GM10847 (cell line): ENCODE measurements at regions not wholly inside any gene's neighbourhood (a gene's known extent, or its start where the extent isn't known, plus 50 kb on each side); places are given as distances from the start of the nearest gene placed in this dataset.

Experiments
- POLR2A ChIP-seq: IDR thresholded peaks from 2 replicates; pipeline ENCODE4 v1.6.1; 2011; ENCODE audit not compliant: insufficient read length; ENCODE audit errors: extremely low read depth

DNA sequence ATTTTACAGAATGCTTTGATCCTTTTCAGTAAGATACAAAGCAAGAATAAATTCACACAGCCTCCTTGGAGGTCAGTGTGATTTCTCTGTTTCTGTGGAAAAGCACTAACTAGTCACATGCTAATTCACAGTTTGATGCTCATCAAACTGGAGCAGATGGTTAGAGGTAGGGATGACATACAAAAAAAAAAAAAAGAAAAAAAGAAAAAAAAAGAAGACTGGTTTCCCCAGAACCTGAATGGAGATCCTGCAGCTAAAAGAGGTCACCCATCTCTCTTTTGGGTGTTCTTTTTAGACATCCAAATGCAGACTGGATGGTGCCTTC is 123.7 kb upstream of the ANKRD55 start:
- TF ChIP-seq POLR2A, result no peak

DNA sequence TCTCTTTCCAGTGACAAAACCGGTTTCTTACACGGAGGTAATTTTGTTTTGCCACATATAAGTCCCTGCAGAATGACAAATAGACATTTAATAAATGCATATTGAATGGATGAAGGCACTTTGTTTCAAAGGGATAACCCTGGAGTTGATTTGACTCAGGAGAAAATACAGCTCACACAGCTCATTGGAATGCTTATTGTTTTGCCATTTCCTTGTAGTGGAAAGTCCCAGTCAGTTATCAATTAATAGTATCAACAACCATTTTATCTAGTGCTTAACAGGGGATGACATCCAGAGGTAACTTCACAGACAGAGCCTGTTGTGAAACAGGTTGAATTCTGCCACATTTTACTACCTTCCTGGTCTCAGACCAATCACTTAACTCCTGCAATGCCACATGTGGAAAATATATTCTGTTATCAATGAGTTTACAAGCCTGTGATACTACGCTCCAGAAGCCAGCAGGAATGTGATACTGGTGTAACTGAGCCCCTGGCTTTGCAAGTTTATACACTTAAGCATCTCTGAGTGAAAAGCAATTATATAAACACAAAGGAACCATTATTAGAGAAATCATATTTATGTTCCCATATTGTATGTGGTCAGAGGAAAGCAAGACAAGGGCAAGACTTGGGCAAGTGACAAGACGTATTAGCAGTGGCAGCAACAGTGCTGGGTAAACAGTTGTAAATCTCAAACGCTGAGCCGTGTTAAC is 123.1 kb upstream of the ANKRD55 start:
- TF ChIP-seq POLR2A, result no peak

DNA sequence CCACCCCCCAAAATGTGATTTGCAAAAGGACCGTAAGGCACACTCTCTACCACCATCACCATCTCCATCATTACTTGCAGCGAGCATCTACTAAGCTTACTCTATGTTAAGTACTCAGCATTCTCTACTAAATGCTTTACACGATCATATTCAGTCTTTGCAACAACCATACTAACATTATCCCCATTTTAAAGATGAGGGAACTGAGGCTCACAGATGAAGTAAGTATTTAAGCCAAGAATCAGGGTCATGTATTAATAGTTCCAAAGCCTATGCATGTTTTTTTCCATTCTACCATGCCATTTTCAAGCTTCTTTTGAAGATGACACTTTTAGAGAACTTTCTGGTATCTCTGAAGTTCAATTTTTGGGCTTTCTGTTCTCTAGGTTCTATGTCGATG is 121.7 kb upstream of the ANKRD55 start:
- TF ChIP-seq POLR2A, result no peak

DNA sequence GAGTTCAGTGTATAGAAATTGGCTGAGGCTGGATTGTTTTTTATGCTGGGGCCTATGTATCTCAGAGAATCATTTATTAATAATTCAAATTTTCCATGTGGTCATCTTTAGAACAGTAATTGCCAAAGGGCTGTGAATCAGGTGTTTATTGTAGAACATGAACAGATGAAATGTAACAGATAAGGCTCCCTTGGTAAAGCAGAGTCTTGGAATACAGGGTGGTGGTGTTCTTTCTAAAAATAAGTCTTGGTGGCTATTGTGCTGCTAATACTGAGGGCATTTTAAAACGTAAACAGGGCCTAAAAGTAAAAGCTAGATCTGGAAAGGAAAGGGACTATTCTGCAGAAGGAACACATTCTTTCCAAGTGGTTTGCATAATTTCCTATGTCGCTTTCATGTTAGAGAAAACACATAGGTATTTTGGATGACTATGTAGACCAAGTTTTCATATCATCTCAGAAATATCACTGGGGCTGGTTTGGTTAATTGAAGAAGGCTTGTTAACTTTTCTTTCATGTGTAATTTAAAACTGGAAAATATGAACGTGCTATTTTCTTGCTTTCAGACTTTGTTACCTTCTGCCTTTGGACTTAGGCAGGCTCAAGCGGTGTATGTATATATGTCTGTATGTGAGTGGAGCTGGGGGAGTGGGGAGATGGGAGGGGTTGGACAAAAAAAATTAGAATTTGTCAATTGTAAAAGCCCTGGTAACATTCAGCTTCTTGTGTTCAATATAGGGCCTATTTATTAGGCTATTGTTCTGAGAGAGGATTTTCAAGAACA is 119.9 kb upstream of the ANKRD55 start:
- no peak for TF ChIP-seq POLR2A

DNA sequence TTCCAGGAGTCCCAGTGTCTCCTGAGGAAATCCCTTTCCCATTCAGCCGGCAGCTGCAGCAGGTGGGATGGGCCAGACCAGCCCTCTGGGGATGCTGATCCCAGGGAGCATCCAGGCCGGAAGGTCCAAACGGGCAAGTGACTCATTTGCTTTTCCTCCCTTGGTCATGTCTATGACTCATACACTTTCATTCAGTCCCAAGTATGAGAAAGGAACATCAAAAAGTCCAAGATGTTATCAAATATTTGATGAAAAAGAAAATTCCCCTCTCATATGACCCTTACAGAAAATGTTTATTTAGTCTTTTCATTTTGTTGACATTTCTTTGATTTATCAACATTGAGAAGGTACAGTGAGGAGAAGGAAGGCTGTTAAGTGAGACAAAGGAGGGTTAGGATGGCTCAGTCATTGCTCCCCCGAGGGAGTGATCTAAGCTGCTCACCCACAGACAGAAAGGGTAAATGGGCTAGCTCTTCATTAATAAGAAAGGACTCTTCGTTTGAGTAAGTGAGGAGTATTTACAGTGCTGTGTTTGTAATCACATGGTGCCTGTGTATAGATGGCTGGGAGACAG is 117.6 kb upstream of the ANKRD55 start:
- TF ChIP-seq POLR2A, result no peak

DNA sequence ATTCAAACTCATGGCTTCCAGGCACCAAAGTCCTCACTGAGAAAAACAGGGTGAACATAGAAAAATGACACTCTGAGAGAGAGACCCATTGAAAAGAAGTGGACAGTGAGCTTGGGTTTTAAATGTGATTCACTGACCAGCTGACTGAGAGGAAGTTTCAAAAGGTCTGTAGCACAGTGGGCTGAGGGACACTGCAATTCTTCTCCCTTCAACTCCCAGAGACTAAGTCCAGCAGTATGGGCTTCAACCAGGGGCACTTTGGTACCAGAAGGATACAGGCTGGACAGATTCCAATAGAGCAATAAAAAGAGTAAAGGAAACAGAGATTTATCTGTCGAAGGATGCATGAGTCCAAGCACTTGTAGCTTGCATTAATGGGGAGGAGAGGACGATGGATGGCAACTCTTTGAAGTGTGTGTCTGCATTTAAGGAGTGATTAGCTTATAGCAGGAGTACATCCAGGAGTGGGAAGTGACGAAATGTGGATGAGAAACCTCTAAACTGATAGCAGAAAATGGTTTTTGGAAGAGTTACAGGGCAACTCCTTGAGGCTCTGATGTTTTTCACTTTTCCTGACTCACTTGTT is 117.0 kb upstream of the ANKRD55 start:
- TF ChIP-seq POLR2A, result no peak

DNA sequence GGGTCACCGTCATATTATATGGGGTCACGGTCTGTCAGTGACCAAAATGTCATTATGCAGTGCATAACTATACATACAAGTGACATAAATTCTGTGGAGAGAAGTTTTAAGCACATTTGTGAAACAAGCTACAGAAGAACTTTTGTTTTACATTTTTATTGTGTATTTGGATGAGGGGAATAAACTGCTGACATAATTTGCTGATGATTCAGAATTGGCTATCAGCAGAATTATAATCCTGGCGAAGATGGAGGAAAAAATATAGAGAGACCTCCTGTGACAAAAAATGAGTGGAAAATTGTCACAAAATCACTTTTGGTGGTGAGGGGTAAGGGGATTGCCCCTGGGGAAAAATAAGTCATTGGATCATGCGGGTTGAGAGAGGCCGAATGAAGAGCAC is 116.3 kb upstream of the ANKRD55 start:
- no peak for TF ChIP-seq POLR2A

DNA sequence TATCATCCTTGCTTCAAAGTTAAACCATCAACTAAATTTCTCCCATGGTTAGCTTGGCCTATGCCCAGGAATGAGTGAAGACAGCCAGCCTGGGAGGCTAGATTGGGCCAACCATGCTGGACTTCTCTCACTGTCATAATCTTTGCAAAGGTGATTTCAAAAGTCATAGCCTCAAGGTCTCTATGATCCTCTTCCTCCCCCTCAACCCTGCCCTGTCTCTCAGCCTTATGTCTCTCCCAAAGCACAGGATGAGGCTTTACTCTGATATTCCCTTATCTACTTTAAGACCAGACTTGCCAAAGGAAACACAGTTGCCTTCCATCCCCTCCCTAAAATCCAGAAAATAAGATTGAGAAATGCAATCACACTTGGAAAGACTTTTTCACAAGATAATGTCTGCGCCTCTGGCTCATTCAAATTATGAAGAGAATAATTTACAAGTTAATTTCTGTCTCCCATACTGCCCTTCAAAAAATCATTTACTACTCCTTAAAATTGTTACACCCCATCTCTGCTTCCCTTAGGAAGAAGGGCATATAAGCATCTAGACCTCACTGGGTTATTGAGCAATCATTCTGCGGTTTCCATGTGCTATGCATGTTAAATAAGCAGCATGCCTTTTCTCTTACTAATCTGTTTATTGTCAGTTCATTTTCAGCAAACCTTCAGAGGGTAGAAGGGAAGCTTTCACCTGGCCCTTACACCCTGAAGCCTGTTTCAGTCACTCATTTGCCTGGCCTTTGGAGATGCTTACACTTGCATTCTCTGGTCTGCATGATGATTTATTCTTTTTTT is 113.8 kb upstream of the ANKRD55 start:
- TF ChIP-seq POLR2A, result no peak

DNA sequence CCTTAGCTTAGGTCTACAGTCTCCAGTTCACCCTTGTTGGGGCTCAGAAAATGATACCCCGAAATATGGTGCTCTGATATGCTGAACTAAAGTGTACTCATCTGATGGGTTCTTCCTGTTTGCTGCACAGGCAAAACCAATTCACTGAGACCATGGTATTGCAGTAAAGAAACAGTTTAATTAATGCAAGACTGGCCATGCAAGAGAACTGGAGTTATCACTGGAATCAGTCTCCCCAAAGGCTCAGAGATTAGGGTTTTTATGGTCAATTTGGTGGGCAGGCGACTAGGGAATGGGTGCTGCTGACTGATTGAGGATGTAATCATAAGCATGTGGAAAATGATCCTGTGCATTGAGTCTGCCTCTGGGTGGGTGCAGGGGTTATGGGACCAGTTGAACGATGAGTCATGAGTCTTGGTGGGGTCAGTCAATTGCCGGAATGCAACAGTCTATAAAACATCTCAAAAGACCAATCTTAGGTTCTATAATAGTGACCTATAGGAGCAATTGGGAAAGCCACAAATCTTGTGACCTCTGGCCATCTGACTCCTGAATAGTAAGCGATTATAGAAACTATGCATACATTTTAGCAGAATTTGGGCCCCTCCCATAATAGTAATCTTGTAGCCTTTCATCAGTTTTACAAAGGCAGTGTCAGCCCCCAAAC is 113.0 kb upstream of the ANKRD55 start:
- TF ChIP-seq POLR2A, result no peak

DNA sequence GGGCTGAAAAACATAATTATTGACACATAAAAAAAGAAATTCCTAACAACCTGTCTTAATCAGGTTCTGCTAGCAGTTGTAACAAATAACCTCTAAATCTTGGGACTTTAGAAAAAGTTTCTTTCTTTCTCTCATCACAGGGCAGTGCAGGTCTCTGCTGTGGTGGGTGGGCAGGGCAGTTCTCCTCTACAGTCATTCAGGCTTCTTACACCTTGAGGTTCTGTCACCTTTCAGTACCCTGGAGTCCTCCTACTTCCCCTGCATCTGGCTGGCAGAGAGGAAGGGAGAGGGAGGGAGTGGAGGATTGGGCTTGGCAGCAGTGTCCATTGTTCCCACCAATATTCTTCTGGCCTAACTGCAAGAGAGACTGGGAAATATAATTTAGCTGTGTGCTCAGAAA is 112.2 kb upstream of the ANKRD55 start:
- no peak for TF ChIP-seq POLR2A

DNA sequence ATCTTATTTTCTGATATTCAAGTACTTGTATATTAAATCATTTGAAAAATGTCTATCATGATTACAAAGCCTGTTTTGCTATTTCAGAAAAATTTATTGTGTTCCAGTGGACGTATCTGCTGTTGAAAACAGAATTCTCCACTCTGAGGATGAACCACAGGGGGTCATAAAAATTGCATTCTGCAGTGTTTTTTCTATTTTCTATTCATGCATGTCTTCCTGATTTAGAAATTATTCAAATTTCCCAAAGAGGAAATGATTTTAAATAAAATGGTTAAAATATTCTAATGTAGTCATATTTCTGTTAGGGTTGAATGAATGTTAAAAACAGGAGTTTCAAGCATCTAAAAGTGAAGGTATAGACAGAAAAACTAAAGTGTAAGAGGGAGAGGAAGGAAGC is 111.5 kb upstream of the ANKRD55 start:
- TF ChIP-seq POLR2A, result no peak

DNA sequence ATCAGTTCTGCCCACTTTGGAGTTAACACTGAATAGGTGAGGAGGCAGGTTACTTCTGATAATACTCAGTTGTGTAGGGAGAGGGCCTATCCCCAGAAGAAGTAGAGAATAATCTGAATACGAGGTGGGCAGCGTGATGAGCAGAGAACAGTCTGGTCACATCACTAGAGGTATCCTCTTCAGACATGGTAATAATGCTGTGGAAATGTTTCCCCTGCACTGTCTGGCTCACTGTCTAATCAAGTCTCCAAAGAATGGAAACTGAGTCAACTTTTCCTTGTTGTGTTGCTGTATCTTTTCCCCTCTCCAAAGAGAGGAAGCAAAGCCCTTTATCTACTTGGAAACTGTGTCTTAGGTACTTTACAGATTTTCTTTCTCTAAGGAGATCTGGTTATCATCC is 110.9 kb upstream of the ANKRD55 start:
- no peak for TF ChIP-seq POLR2A

DNA sequence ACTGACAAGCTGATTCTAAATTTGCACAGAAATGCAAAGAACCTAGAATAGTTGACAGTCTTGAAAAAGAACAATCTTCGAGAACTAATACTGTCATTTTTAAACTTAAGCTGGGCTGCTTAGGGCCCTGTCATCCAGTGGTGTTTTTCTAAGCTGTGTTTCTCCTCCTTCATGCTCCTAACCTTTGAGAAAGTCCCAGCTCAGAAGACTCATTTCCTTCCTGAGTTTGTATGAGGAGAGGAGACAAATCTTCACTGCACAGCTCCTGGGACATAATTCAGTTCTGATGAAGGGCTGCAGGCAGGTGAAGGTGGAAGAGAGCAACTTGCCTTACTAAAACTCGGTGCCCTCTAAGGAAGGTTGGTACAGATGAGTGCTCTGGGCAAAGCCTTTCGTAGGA is 109.5 kb upstream of the ANKRD55 start:
- TF ChIP-seq POLR2A, result no peak

DNA sequence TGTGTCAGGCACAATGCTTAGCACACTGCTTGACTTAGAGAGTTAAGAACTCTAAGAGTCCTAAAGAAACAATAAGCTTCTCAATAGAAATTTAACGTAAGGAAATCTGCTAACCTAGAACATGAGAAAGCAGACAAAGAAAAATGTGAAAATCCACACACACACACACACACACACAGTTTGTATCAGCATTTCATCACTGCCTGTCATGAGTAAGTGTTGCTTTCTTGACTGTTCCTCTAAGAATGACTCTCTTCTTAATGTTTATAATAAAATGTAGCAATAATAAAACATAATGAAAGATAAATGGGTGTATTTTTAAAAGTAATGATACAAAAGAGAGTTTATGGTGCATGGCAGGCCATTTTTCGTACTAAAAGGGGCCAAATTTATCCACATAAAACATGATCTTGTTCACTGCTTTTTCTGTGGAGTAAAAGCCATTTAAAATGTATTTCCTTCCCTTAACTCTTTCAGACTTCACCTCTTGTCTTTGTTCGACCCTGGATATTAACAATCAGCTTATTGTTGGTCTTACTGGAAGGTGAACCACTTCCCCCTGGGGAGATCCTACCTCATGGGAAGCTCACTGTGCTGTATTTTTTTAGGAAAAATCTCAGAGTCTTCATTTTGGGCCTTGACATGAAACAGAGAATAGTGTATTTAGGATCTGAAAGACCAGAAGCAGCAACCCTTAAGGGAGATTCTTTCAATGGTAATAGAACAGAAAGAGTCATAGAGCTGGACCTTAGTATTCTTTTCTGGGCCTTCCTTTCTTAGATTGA is 107.3 kb upstream of the ANKRD55 start:
- TF ChIP-seq POLR2A, result no peak
